Natural killer cell (primary cell): ENCODE measurements at regions not wholly inside any gene's neighbourhood (a gene's known extent, or its start where the extent isn't known, plus 50 kb on each side); places are given as distances from the start of the nearest gene placed in this dataset.

ENCODE experiments used
- ATAC-seq, 3 donors: fragments of 150-1000 bp in 2 of 3; fragments of 200-7000 bp in 1 of 3; cut with Tn5 transposase; 1 replicate in 1 of 3; 2 replicates in 2 of 3; pipeline ENCODE4 v1.10.0; 2021; ENCODE audit warnings: mild to moderate bottlenecking in 2 of 3, moderate library complexity in 2 of 3
- DNase-seq, 2 donors: peaks; one replicate each; pipeline versions ENCODE4 v3.0.0 to v3.0.0-alpha.2; 2013 to 2021; ENCODE audit warnings: mixed read lengths in 1 of 2
- H3K27ac ChIP-seq: one replicate; pipeline ENCODE4 v1.5.1; 2013; ENCODE audit warnings: mild to moderate bottlenecking, low read length
- H3K27me3 ChIP-seq: one replicate; pipeline ENCODE4 v1.6.1; 2013; ENCODE audit warnings: low read length; ENCODE audit not compliant: control insufficient read depth, insufficient read depth
- H3K36me3 ChIP-seq: one replicate; pipeline ENCODE4 v1.6.1; 2013; ENCODE audit warnings: low read length; ENCODE audit not compliant: control insufficient read depth, insufficient read depth
- H3K4me1 ChIP-seq: one replicate; pipeline ENCODE4 v1.6.1; 2013; ENCODE audit warnings: low read length; ENCODE audit not compliant: control insufficient read depth, insufficient read depth
- H3K4me3 ChIP-seq: one replicate; pipeline ENCODE4 v1.5.1; 2013; ENCODE audit warnings: low read length
- H3K9me3 ChIP-seq: one replicate; pipeline ENCODE4 v1.6.1; 2013; ENCODE audit warnings: low read length; ENCODE audit not compliant: control insufficient read depth, insufficient read depth
- H3K27ac Mint-ChIP-seq, 2 donors: one replicate each; pipeline ENCODE4 v1.8.0; 2022; ENCODE audit warnings: mild to moderate bottlenecking in 2 of 2, mixed read lengths in 2 of 2, moderate library complexity in 1 of 2
- H3K27me3 Mint-ChIP-seq, 2 donors: one replicate each; pipeline ENCODE4 v1.8.0; 2022; ENCODE audit warnings: low read depth in 2 of 2, mixed read lengths in 2 of 2
- H3K36me3 Mint-ChIP-seq: one replicate; pipeline ENCODE4 v1.8.0; 2022; ENCODE audit warnings: mixed read lengths
- H3K4me1 Mint-ChIP-seq, 2 donors: one replicate each; pipeline ENCODE4 v1.8.0; 2022; ENCODE audit warnings: mixed read lengths in 2 of 2
- H3K4me3 Mint-ChIP-seq: one replicate; pipeline ENCODE4 v1.8.0; 2022; ENCODE audit warnings: mild to moderate bottlenecking, moderate library complexity, mixed read lengths
- H3K9me3 Mint-ChIP-seq, 2 donors: one replicate each; pipeline ENCODE4 v1.8.0; 2022; ENCODE audit warnings: mixed read lengths in 2 of 2
- WGBS: methylation state at CpG from one replicate; pipeline ENCODE4 v1.1.7; 2013; ENCODE audit warnings: missing lambda C conversion rate; ENCODE audit not compliant: insufficient coverage; 5-methylcytosine and 5-hydroxymethylcytosine counted together
- intact Hi-C: fragments of 100-400 bp; cut with micrococcal nuclease; formaldehyde crosslinking; loops from one replicate; pipeline ENCODE4 v1.14.2; 2022
- TF ChIP-seq, protein P1 (sequence below): fragments of 200-600 bp; IDR thresholded peaks from one replicate; pipeline ENCODE4 v1.8.0; 2022; ENCODE audit warnings: antibody characterized with exemption

DNA sequence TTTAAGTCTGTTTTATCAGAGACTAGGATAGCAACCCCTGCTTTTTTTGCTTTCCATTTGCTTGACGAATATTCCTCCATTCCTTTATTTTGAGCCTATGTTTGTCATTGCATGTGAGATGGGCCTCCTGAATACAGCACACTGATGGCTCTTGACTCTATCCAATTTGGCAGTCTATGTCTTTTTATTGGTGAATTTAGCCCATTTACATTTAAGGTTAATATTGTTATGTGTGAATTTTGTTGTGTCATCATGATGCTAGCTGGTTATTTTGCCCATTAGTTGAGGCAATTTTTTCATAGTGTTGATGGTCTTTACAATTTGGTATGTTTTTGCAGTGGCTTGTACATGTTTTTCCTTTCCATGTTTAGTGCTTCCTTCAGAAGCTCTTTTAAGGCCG, 50.7 kb upstream of the PDE4B start:
- intact Hi-C loops: no loop called here
- Histone ChIP-seq H3K4me3 (no peak overlapping the region), H3K27me3 (no peaks in the 10 kb centered on the region), H3K27ac (no peak overlapping the region), H3K9me3 (peaks cover 15% of the 10 kb centered on the region), H3K36me3 (no peaks in the 10 kb centered on the region), H3K4me1 (no peaks in the 10 kb centered on the region)
- H3K27ac Mint-ChIP-seq: no peak overlapping the region
- no peak overlapping the region for H3K4me3 Mint-ChIP-seq
- DNase-seq: no peak
- 61% methylated on average over 2 of the region's 2 CpGs for WGBS
- no peaks in the 10 kb centered on the region for H3K27me3 Mint-ChIP-seq
- H3K36me3 Mint-ChIP-seq: no peaks in the 10 kb centered on the region
- H3K9me3 Mint-ChIP-seq: peaks cover 4 to 5% of the 10 kb centered on the region in 2 donors
- TF ChIP-seq, protein P1, sequence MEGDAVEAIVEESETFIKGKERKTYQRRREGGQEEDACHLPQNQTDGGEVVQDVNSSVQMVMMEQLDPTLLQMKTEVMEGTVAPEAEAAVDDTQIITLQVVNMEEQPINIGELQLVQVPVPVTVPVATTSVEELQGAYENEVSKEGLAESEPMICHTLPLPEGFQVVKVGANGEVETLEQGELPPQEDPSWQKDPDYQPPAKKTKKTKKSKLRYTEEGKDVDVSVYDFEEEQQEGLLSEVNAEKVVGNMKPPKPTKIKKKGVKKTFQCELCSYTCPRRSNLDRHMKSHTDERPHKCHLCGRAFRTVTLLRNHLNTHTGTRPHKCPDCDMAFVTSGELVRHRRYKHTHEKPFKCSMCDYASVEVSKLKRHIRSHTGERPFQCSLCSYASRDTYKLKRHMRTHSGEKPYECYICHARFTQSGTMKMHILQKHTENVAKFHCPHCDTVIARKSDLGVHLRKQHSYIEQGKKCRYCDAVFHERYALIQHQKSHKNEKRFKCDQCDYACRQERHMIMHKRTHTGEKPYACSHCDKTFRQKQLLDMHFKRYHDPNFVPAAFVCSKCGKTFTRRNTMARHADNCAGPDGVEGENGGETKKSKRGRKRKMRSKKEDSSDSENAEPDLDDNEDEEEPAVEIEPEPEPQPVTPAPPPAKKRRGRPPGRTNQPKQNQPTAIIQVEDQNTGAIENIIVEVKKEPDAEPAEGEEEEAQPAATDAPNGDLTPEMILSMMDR: no peak
- no peak for ATAC-seq
- no peaks in the 10 kb centered on the region for H3K4me1 Mint-ChIP-seq
